Heart left ventricle (tissue), 13 donors: ENCODE measurements at regions not wholly inside any gene's neighbourhood (a gene's known extent, or its start where the extent isn't known, plus 50 kb on each side); places are given as distances from the start of the nearest gene placed in this dataset.

Experiments
- POLR2A ChIP-seq, 2 donors: fragments of 450-650 bp; IDR thresholded peaks; one replicate each; pipeline ENCODE4 v1.6.1; 2017; ENCODE audit warnings: antibody characterized with exemption in 2 of 2, mild to moderate bottlenecking in 2 of 2, moderate library complexity in 2 of 2
- TF ChIP-seq, protein P1 (sequence below), 12 donors: fragments of 200-600 bp; sonication (generic) in 4 of 12; IDR thresholded peaks; one replicate each; pipeline versions ENCODE4 v1.5.0 to v1.8.0; 2018 to 2022; ENCODE audit warnings: antibody characterized with exemption in 12 of 12, mild to moderate bottlenecking in 5 of 12
- donor health status: ischemic (EF 13 %, LVEDD 7.1; RV severe dilation, severe dysfunction).
- donor health status: DM: no; HTN: yes; CAD: no.
- donor health status: DM: no; HTN: no; CAD: no.
- donor health status: ischemic (EF 25% LVEDD 6.9; RV normal size, moderate dysfunction).
- donor health status: ischemic (EF 25% LVEDD 5.7; RV mildly dilated, moderate dysfunction).
- donor health status: ischemic (EF 35%, LVEDD 5.7; RV mildly dilated, moderate dysfunction).
- donor health status: nonischemic (EF 11% LVEDD 7.7; RV severe dilation, severe dysfunction).
- donor health status: DM: yes; HTN: yes; CAD: no.
- donor health status: PGD.
- donor health status: ischemic (EF 29% LVEDD 5.4; RV normal size, mild dysfunction).
- donor health status: nonischemic (EF 23%, LVEDD 6.1; RV moderate dilation, normal function).

DNA sequence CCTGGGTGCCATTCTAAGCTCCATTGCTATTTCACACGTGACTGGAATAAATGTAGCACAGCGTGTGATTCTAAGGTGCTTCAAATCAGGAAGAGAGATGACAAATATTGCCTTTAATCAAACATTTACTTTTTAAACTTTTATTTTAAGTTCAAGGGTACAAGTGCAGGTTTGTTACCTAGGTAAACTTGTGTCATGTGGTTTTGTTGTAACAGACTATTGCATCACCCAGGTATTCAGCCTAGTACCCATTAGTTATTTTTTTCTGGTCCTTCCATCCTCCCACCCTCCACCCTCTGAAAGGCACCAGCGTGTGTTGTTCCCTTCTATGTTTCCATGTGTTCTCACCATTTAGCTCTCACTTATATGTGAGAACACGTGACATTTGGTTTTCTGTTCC, 510.8 kb downstream of the PLOD2 start:
- TF ChIP-seq POLR2A (IDR thresholded peaks at IDR 0.05): no peak
- TF ChIP-seq, protein P1, sequence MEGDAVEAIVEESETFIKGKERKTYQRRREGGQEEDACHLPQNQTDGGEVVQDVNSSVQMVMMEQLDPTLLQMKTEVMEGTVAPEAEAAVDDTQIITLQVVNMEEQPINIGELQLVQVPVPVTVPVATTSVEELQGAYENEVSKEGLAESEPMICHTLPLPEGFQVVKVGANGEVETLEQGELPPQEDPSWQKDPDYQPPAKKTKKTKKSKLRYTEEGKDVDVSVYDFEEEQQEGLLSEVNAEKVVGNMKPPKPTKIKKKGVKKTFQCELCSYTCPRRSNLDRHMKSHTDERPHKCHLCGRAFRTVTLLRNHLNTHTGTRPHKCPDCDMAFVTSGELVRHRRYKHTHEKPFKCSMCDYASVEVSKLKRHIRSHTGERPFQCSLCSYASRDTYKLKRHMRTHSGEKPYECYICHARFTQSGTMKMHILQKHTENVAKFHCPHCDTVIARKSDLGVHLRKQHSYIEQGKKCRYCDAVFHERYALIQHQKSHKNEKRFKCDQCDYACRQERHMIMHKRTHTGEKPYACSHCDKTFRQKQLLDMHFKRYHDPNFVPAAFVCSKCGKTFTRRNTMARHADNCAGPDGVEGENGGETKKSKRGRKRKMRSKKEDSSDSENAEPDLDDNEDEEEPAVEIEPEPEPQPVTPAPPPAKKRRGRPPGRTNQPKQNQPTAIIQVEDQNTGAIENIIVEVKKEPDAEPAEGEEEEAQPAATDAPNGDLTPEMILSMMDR (IDR thresholded peaks at IDR 0.05): no peak
